H9 (cell line): ENCODE measurements at regions not wholly inside any gene's neighbourhood (a gene's known extent, or its start where the extent isn't known, plus 50 kb on each side); places are given as distances from the start of the nearest gene placed in this dataset.

ENCODE experiments used
- DNase-seq: peaks from one replicate; pipeline ENCODE4 v3.0.0-alpha.2; 2017
- H2AFZ ChIP-seq: one replicate; pipeline ENCODE4 v1.6.1; 2013; ENCODE audit warnings: mild to moderate bottlenecking, low read length, control low read depth, moderate library complexity
- H2AK5ac ChIP-seq: 2 replicates; pipeline ENCODE4 v1.6.1; 2013; ENCODE audit warnings: low read length, control low read depth, mixed read lengths; ENCODE audit not compliant: insufficient read length
- H2BK120ac ChIP-seq: one replicate; pipeline ENCODE4 v1.6.1; 2013; ENCODE audit warnings: low read depth, mild to moderate bottlenecking, low read length, control low read depth, inconsistent platforms; ENCODE audit not compliant: poor library complexity, severe bottlenecking
- H2BK12ac ChIP-seq: 2 replicates; pipeline ENCODE4 v1.6.1; 2013; ENCODE audit warnings: low read length, control low read depth, mixed read lengths, low read depth; ENCODE audit not compliant: insufficient read length
- H2BK15ac ChIP-seq: 2 replicates; pipeline ENCODE4 v1.6.1; 2013; ENCODE audit warnings: low read depth, low read length, control low read depth
- H2BK20ac ChIP-seq: one replicate; pipeline ENCODE4 v1.6.1; 2013; ENCODE audit warnings: low read depth, mild to moderate bottlenecking, low read length, control low read depth, inconsistent platforms; ENCODE audit not compliant: poor library complexity, severe bottlenecking
- H2BK5ac ChIP-seq: 2 replicates; pipeline ENCODE4 v1.6.1; 2013; ENCODE audit warnings: low read length, control low read depth, mixed read lengths; ENCODE audit not compliant: insufficient read length
- H3K14ac ChIP-seq: 2 replicates; pipeline ENCODE4 v1.6.1; 2013; ENCODE audit warnings: low read length, control low read depth; ENCODE audit not compliant: insufficient read depth
- H3K18ac ChIP-seq: 2 replicates; pipeline ENCODE4 v1.6.1; 2013; ENCODE audit warnings: low read depth, mild to moderate bottlenecking, mixed read lengths, low read length, control low read depth; ENCODE audit not compliant: insufficient read length
- H3K23ac ChIP-seq: 2 replicates; pipeline ENCODE4 v1.6.1; 2013; ENCODE audit warnings: low read length, control low read depth, mixed read lengths, low read depth; ENCODE audit not compliant: insufficient read length
- H3K23me2 ChIP-seq: 2 replicates; pipeline ENCODE4 v1.6.1; 2013; ENCODE audit warnings: low read depth, mild to moderate bottlenecking, mixed read lengths, low read length, control low read depth; ENCODE audit not compliant: insufficient read length, poor library complexity, severe bottlenecking
- H3K27ac ChIP-seq: 2 replicates; pipeline ENCODE4 v1.5.1; 2013; ENCODE audit warnings: low read length, control low read depth, mixed read lengths, low read depth; ENCODE audit not compliant: insufficient read length
- H3K27me3 ChIP-seq: 2 replicates; pipeline ENCODE4 v1.6.1; 2013; ENCODE audit warnings: low read length, control low read depth, inconsistent platforms; ENCODE audit not compliant: insufficient read depth
- H3K4ac ChIP-seq: 2 replicates; pipeline ENCODE4 v1.6.1; 2013; ENCODE audit warnings: low read depth, mild to moderate bottlenecking, control low read depth, inconsistent platforms, low read length, moderate library complexity
- H3K4me1 ChIP-seq: 2 replicates; pipeline ENCODE4 v1.6.1; 2013; ENCODE audit warnings: low read length, control low read depth, inconsistent platforms; ENCODE audit not compliant: insufficient read depth
- H3K4me2 ChIP-seq: 2 replicates; pipeline ENCODE4 v1.6.1; 2013; ENCODE audit warnings: low read length, control low read depth, mixed read lengths; ENCODE audit not compliant: insufficient read length, insufficient read depth
- H3K56ac ChIP-seq: 2 replicates; pipeline ENCODE4 v1.6.1; 2013; ENCODE audit warnings: low read depth, mild to moderate bottlenecking, mixed read lengths, low read length, control low read depth; ENCODE audit not compliant: insufficient read length
- H3K79me1 ChIP-seq: 2 replicates; pipeline ENCODE4 v1.6.1; 2013; ENCODE audit warnings: low read depth, mild to moderate bottlenecking, moderate library complexity, low read length, control low read depth, inconsistent platforms; ENCODE audit not compliant: insufficient read depth, poor library complexity, severe bottlenecking
- H3K79me2 ChIP-seq: 2 replicates; pipeline ENCODE4 v1.6.1; 2013; ENCODE audit warnings: low read length, control low read depth, inconsistent platforms; ENCODE audit not compliant: insufficient read depth
- H3K9ac ChIP-seq: 2 replicates; pipeline ENCODE4 v1.6.1; 2013; ENCODE audit warnings: low read length, control low read depth, mixed read lengths; ENCODE audit not compliant: insufficient read length; ENCODE audit errors: extremely low read depth
- H3K9me3 ChIP-seq: one replicate; pipeline ENCODE4 v1.6.1; 2013; ENCODE audit warnings: low read depth, low read length, inconsistent platforms; ENCODE audit not compliant: control insufficient read depth
- H3T11ph ChIP-seq: one replicate; pipeline ENCODE4 v1.6.1; 2013; ENCODE audit warnings: mild to moderate bottlenecking, low read length, control low read depth, inconsistent platforms
- H4K20me1 ChIP-seq: one replicate; pipeline ENCODE4 v1.6.1; 2013; ENCODE audit not compliant: control insufficient read depth, insufficient read length, insufficient read depth
- H4K5ac ChIP-seq: 2 replicates; pipeline ENCODE4 v1.6.1; 2013; ENCODE audit warnings: low read depth, mild to moderate bottlenecking, mixed read lengths, low read length, control low read depth; ENCODE audit not compliant: insufficient read length
- H4K8ac ChIP-seq: replicated peaks from 2 replicates; pipeline ENCODE4 v1.6.1; 2013; ENCODE audit warnings: low read length, control low read depth, mixed read lengths, low read depth; ENCODE audit not compliant: insufficient read length
- H4K91ac ChIP-seq: 2 replicates; pipeline ENCODE4 v1.6.1; 2013; ENCODE audit warnings: low read depth, mild to moderate bottlenecking, moderate library complexity, mixed read lengths, low read length, control low read depth; ENCODE audit not compliant: insufficient read length
- H3K27ac Mint-ChIP-seq, 3 experiments: 2 replicates in 2 of 3; 3 replicates in 1 of 3; pipeline ENCODE4 v1.8.0; 2020 to 2021; ENCODE audit warnings: mixed read lengths in 3 of 3, mild to moderate bottlenecking in 1 of 3, moderate library complexity in 1 of 3
- H3K27me3 Mint-ChIP-seq: 2 replicates; pipeline ENCODE4 v1.8.0; 2021; ENCODE audit warnings: low read depth, mild to moderate bottlenecking, moderate library complexity, mixed read lengths
- H3K36me3 Mint-ChIP-seq, 3 experiments: 2 replicates in 2 of 3; 3 replicates in 1 of 3; pipeline ENCODE4 v1.8.0; 2020 to 2021; ENCODE audit warnings: low read depth in 3 of 3, mixed read lengths in 3 of 3; ENCODE audit not compliant: insufficient read depth in 1 of 3
- H3K4me1 Mint-ChIP-seq, 2 experiments: 2 replicates each; pipeline ENCODE4 v1.8.0; 2020; ENCODE audit warnings: mixed read lengths in 2 of 2
- H3K4me3 Mint-ChIP-seq, 2 experiments: 2 replicates in 1 of 2; 3 replicates in 1 of 2; pipeline ENCODE4 v1.8.0; 2020 to 2021; ENCODE audit warnings: mild to moderate bottlenecking in 2 of 2, mixed read lengths in 2 of 2, moderate library complexity in 1 of 2
- H3K9me3 Mint-ChIP-seq, 2 experiments: 2 replicates in 1 of 2; 3 replicates in 1 of 2; pipeline ENCODE4 v1.8.0; 2020; ENCODE audit warnings: mild to moderate bottlenecking in 2 of 2, mixed read lengths in 2 of 2, moderate library complexity in 1 of 2
- WGBS: extraction: QIAGEN DNeasy Blood & Tissue Kit; methylation state at CpG from one replicate; pipeline ENCODE4 v1.1.7; 2013; ENCODE audit warnings: missing lambda C conversion rate, low lambda C conversion rate, mixed read lengths; ENCODE audit not compliant: insufficient read length; ENCODE audit errors: extremely low coverage; 5-methylcytosine and 5-hydroxymethylcytosine counted together
- TF ChIP-seq, protein P1 (sequence below): fragments of 200-600 bp; sonication (generic); conservative IDR thresholded peaks from 3 replicates; pipeline ENCODE4 v1.8.0; 2021; ENCODE audit warnings: antibody characterized with exemption, mild to moderate bottlenecking

GRCh38 chr2:216775043-216775453 lies 79.7 kb upstream of the IGFBP5 start:
- Histone ChIP-seq H3K23me2 (no peaks in the 10 kb centered on the region), H4K8ac (no peak overlapping the region), H2BK12ac (no peak overlapping the region), H3K79me2 (no peaks in the 10 kb centered on the region), H3K18ac (no peak overlapping the region), H4K20me1 (no peaks in the 10 kb centered on the region), H3K9ac (no peak overlapping the region), H2AK5ac (no peak overlapping the region), H2AFZ (no peak overlapping the region), H3K27ac (no peak overlapping the region), H2BK120ac (no peak overlapping the region), H3K4me1 (0 out of 2 replicates have a peak, but pooled peaks cover 2% of the 10 kb centered on the region), H3T11ph (no peak overlapping the region), H3K79me1 (no peaks in the 10 kb centered on the region), H3K14ac (no peak overlapping the region), H3K56ac (no peak overlapping the region), H2BK5ac (no peak overlapping the region), H3K4ac (no peak overlapping the region), H4K91ac (no peak overlapping the region), H2BK15ac (no peak overlapping the region), H4K5ac (no peak overlapping the region), H3K27me3 (no peaks in the 10 kb centered on the region), H3K23ac (no peak overlapping the region), H2BK20ac (no peak overlapping the region), H3K4me2 (no peak overlapping the region), H3K9me3 (no peaks in the 10 kb centered on the region)
- no CpG with 5 or more reads among the region's 5 CpGs for WGBS
- no peak for DNase-seq
- Mint-ChIP-seq H3K9me3 (peaks cover 9 to 12% of the 10 kb centered on the region in 2 experiments), H3K4me3 (no peak overlapping the region), H3K27me3 (peaks cover 8% of the 10 kb centered on the region), H3K27ac (no peak overlapping the region), H3K4me1 (peaks cover 32 to 34% of the 10 kb centered on the region in 2 experiments), H3K36me3 (peaks cover 0 to 9% (median 3%) of the 10 kb centered on the region in 3 experiments; a peak in 3 of 7 replicates)
- TF ChIP-seq, protein P1, sequence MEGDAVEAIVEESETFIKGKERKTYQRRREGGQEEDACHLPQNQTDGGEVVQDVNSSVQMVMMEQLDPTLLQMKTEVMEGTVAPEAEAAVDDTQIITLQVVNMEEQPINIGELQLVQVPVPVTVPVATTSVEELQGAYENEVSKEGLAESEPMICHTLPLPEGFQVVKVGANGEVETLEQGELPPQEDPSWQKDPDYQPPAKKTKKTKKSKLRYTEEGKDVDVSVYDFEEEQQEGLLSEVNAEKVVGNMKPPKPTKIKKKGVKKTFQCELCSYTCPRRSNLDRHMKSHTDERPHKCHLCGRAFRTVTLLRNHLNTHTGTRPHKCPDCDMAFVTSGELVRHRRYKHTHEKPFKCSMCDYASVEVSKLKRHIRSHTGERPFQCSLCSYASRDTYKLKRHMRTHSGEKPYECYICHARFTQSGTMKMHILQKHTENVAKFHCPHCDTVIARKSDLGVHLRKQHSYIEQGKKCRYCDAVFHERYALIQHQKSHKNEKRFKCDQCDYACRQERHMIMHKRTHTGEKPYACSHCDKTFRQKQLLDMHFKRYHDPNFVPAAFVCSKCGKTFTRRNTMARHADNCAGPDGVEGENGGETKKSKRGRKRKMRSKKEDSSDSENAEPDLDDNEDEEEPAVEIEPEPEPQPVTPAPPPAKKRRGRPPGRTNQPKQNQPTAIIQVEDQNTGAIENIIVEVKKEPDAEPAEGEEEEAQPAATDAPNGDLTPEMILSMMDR: no peak
